NT2/D1 (cell line): ENCODE measurements at regions not wholly inside any gene's neighbourhood (a gene's known extent, or its start where the extent isn't known, plus 50 kb on each side); places are given as distances from the start of the nearest gene placed in this dataset.

Experiments
- DNase-seq: peaks from one replicate; pipeline ENCODE4 v3.0.0-alpha.2; 2011; ENCODE audit warnings: low read depth, low spot score
- H3K27me3 ChIP-seq: 2 replicates; pipeline ENCODE4 v1.6.0; 2011; ENCODE audit warnings: mild to moderate bottlenecking; ENCODE audit not compliant: insufficient read length, insufficient read depth
- H3K36me3 ChIP-seq: 2 replicates; pipeline ENCODE4 v1.6.1; 2011; ENCODE audit warnings: mild to moderate bottlenecking, low read length, mixed read lengths; ENCODE audit not compliant: insufficient read depth, insufficient read length
- H3K4me1 ChIP-seq: 2 replicates; pipeline ENCODE4 v1.5.1; 2011; ENCODE audit not compliant: insufficient read depth, insufficient read length
- H3K4me3 ChIP-seq: 2 replicates; pipeline ENCODE4 v1.5.1; 2011; ENCODE audit warnings: low read depth; ENCODE audit not compliant: insufficient read length
- H3K9ac ChIP-seq: 2 replicates; pipeline ENCODE4 v1.6.0; 2011; ENCODE audit warnings: low read depth; ENCODE audit not compliant: insufficient read length
- H3K9me3 ChIP-seq: 2 replicates; pipeline ENCODE4 v1.5.1; 2011; ENCODE audit warnings: mild to moderate bottlenecking, low read length; ENCODE audit not compliant: insufficient read depth
- SUZ12 ChIP-seq: IDR thresholded peaks from 2 replicates; pipeline ENCODE4 v1.6.1; 2011; ENCODE audit not compliant: insufficient read length, insufficient read depth; ENCODE audit errors: extremely low read depth
- YY1 ChIP-seq: IDR thresholded peaks from 2 replicates; pipeline ENCODE4 v1.6.1; 2011; ENCODE audit not compliant: insufficient read length, insufficient read depth
- ZNF274 ChIP-seq: IDR thresholded peaks from 2 replicates; pipeline ENCODE4 v1.6.1; 2011; ENCODE audit warnings: mild to moderate bottlenecking, low read depth, low read length

GRCh38 chr5:167653645-167654106 lies 637.8 kb upstream of the WWC1 start:
- no peaks in the 10 kb centered on the region for H3K36me3 ChIP-seq
- no peak overlapping the region for H3K9ac ChIP-seq
- no peak for TF ChIP-seq YY1
- TF ChIP-seq SUZ12, result no peak
- no peak for TF ChIP-seq ZNF274
- no peak overlapping the region for H3K4me3 ChIP-seq
- no peak for DNase-seq
- H3K27me3 ChIP-seq, result no peaks in the 10 kb centered on the region
- H3K9me3 ChIP-seq, result no peaks in the 10 kb centered on the region
- H3K4me1 ChIP-seq, result no peaks in the 10 kb centered on the region

GRCh38 chr5:167657016-167657415 lies 634.4 kb upstream of the WWC1 start:
- no peak for DNase-seq
- Histone ChIP-seq H3K36me3 (no peaks in the 10 kb centered on the region), H3K4me1 (no peaks in the 10 kb centered on the region), H3K27me3 (no peaks in the 10 kb centered on the region), H3K4me3 (no peak overlapping the region), H3K9ac (no peak overlapping the region), H3K9me3 (no peaks in the 10 kb centered on the region)
- no peak for TF ChIP-seq ZNF274
- TF ChIP-seq SUZ12, result no peak
- TF ChIP-seq YY1, result no peak

- Histone ChIP-seq H3K4me1 (no peaks in the 10 kb centered on the region), H3K9ac (no peak overlapping the region), H3K4me3 (no peak overlapping the region), H3K27me3 (no peaks in the 10 kb centered on the region), H3K9me3 (no peaks in the 10 kb centered on the region), H3K36me3 (no peaks in the 10 kb centered on the region)
- DNase-seq, result no peak
- TF ChIP-seq SUZ12, result no peak
- TF ChIP-seq ZNF274, result no peak
- no peak for TF ChIP-seq YY1
Observed at GRCh38 chr5:167658889-167659288, 632.6 kb upstream of the WWC1 start.

- H3K4me1 ChIP-seq, result no peaks in the 10 kb centered on the region
- DNase-seq, result no peak
- TF ChIP-seq ZNF274 (no peak), SUZ12 (no peak), YY1 (no peak)
- H3K27me3 ChIP-seq, result no peaks in the 10 kb centered on the region
- no peak overlapping the region for H3K4me3 ChIP-seq
- H3K9ac ChIP-seq, result no peak overlapping the region
- no peaks in the 10 kb centered on the region for H3K36me3 ChIP-seq
- H3K9me3 ChIP-seq, result no peaks in the 10 kb centered on the region
Observed at GRCh38 chr5:167661605-167662004, 629.8 kb upstream of the WWC1 start.

- H3K36me3 ChIP-seq, result no peaks in the 10 kb centered on the region
- no peaks in the 10 kb centered on the region for H3K9me3 ChIP-seq
- no peak for DNase-seq
- H3K9ac ChIP-seq, result no peak overlapping the region
- H3K27me3 ChIP-seq, result no peaks in the 10 kb centered on the region
- H3K4me1 ChIP-seq, result no peaks in the 10 kb centered on the region
- no peak overlapping the region for H3K4me3 ChIP-seq
- TF ChIP-seq ZNF274, result no peak
- TF ChIP-seq YY1, result no peak
- no peak for TF ChIP-seq SUZ12
Observed at GRCh38 chr5:167664222-167664804, 627.1 kb upstream of the WWC1 start.

- H3K27me3 ChIP-seq, result no peaks in the 10 kb centered on the region
- no peaks in the 10 kb centered on the region for H3K4me1 ChIP-seq
- no peak overlapping the region for H3K4me3 ChIP-seq
- H3K9me3 ChIP-seq, result no peaks in the 10 kb centered on the region
- TF ChIP-seq ZNF274, result no peak
- H3K9ac ChIP-seq, result no peak overlapping the region
- no peaks in the 10 kb centered on the region for H3K36me3 ChIP-seq
- no peak for DNase-seq
Observed at GRCh38 chr5:167665841-167666375, 625.5 kb upstream of the WWC1 start.

- Histone ChIP-seq H3K36me3 (no peaks in the 10 kb centered on the region), H3K9ac (no peak overlapping the region), H3K4me3 (no peak overlapping the region), H3K9me3 (no peaks in the 10 kb centered on the region), H3K4me1 (no peaks in the 10 kb centered on the region), H3K27me3 (no peaks in the 10 kb centered on the region)
- DNase-seq, result no peak
- TF ChIP-seq ZNF274 (no peak), YY1 (no peak), SUZ12 (no peak)
Observed at GRCh38 chr5:167671176-167671575, 620.3 kb upstream of the WWC1 start.
